ENCODE measurements at regions not wholly inside any gene's neighbourhood (a gene's known extent, or its start where the extent isn't known, plus 50 kb on each side); places are given as distances from the start of the nearest gene placed in this dataset.

DNA sequence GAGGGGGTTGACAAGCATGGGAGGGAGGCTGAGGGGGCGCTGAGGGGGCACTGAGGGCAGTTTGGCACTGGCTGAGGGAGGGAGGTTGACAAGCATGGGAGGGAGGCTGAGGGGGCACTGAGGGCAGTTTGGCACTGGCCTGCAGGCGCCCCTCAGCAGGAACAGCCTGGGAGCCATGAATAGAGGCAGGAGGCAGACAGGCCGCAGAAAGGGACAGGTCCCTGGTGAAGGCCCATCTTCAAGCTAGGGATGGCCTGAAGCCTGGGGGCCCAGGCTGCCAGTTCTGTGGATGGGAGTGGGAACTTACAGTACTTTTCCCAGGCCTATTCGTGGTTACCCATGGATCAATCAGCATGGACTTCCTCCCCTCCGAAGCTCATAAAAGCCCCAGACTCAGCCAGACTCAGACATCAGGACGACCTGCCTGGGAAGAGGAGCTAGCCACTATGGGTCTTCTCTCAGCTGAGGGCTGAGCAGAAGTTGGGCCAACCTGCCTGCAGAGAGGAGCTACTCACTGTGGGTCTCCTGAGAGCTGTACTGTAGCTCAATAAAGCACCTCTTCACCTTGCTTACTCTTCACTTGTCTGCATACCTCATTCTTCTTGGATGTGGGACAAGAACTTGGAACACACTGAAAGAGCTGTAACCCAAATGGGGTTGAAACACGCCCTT is 72.8 kb upstream of the BRD7 start:
- 73 to 90% methylated on average over 6 to 7 of the region's 7 CpGs for WGBS, 2 donors
- FAIRE-seq (no peak), ATAC-seq (no peak), DNase-seq (no peak)
- H3K9me3 ChIP-seq: no peaks in the 10 kb centered on the region
- no peak for TF ChIP-seq CTCF (IDR thresholded peaks at IDR 0.05)
- H3K4me1 ChIP-seq: no peaks in the 10 kb centered on the region
- no peak overlapping the region for H3K4me3 ChIP-seq
- intact Hi-C loops (cut with DNase I): no loop called here
- peaks cover 0 to 4% (median 0%) of the 10 kb centered on the region in 4 donors for H3K27me3 ChIP-seq
- no peak overlapping the region for H3K27ac ChIP-seq
- no peaks in the 10 kb centered on the region for H3K36me3 ChIP-seq

DNA sequence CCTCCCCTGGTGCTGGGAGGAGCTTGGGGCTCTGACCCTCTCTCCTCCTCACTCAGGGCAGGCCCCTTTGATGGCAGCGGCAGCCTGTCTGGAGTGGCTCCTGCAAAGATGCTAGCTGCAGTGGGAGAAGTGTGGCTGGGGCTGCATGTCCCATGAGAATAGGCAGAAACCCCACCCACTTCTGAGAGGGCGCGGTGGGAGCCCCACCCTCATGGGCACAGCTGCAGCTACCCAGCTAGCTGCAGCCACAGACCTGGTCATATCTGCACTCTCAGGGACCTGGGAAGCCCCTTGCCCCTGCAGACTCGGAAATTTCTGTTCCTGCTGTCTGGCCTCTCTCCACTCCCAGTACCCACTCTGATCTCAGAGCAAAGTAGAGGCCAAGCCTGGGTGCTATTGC is 72.2 kb upstream of the BRD7 start:
- DNase-seq (no peak), FAIRE-seq (no peak), ATAC-seq (no peak)
- no peaks in the 10 kb centered on the region for H3K4me1 ChIP-seq
- TF ChIP-seq CTCF (IDR thresholded peaks at IDR 0.05): no peak
- intact Hi-C loops (cut with DNase I): no loop called here
- H3K27me3 ChIP-seq: peaks cover 0 to 4% (median 0%) of the 10 kb centered on the region in 4 donors
- 85 to 89% methylated on average over 4 of the region's 4 CpGs for WGBS, 2 donors
- H3K4me3 ChIP-seq: no peak overlapping the region
- H3K9me3 ChIP-seq: no peaks in the 10 kb centered on the region
- no peaks in the 10 kb centered on the region for H3K36me3 ChIP-seq
- no peak overlapping the region for H3K27ac ChIP-seq

DNA sequence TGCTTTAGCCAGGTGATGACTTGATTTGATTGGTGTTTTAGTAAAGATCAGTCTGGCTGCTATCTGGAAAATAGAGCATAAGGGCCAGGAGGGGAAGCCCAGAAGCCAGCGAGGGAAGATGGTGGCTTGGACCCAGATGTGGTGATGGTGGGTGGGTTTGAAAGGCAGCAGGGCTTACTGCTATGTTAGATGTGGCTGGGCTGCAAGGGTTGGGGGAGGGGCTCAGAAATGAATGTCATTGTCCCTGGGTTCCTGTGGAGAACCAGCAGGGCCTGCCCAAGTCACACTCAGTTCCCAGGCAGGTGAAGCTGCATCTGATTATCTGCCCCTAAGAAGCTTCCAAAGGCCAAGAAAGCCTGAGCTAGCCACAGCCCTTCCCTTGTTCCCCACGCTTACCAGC is 71.7 kb upstream of the BRD7 start:
- Histone ChIP-seq H3K27me3 (peaks cover 0 to 4% (median 0%) of the 10 kb centered on the region in 4 donors), H3K27ac (no peak overlapping the region), H3K9me3 (no peaks in the 10 kb centered on the region), H3K4me3 (no peak overlapping the region), H3K4me1 (no peaks in the 10 kb centered on the region), H3K36me3 (no peaks in the 10 kb centered on the region)
- 70 to 83% methylated on average over 2 of the region's 2 CpGs for WGBS, 2 donors
- FAIRE-seq: no peak
- TF ChIP-seq CTCF (IDR thresholded peaks at IDR 0.05): no peak
- intact Hi-C loops (cut with DNase I): no loop called here
- ATAC-seq: no peak
- no peak for DNase-seq

GRCh38 chr16:50437769-50438437 is 69.1 kb upstream of the BRD7 start:
- no peak for FAIRE-seq

More at GRCh38 chr16:50437769-50438437, 69.1 kb upstream of the BRD7 start:
- no peak for DNase-seq
- H3K4me1 ChIP-seq: no peaks in the 10 kb centered on the region
- no peak for ATAC-seq
- no peak overlapping the region for H3K27ac ChIP-seq
- intact Hi-C loops (cut with DNase I): no loop called here
- H3K36me3 ChIP-seq: no peaks in the 10 kb centered on the region
- WGBS, 2 donors: 70 to 76% methylated on average over 13 of the region's 13 CpGs
- no peaks in the 10 kb centered on the region for H3K27me3 ChIP-seq
- no peaks in the 10 kb centered on the region for H3K9me3 ChIP-seq
- no peak for TF ChIP-seq CTCF (IDR thresholded peaks at IDR 0.05)
- no peak overlapping the region for H3K4me3 ChIP-seq

Data from pancreas (tissue), 10 donors.